Ascending aorta (tissue), 2 donors: ENCODE measurements at regions not wholly inside any gene's neighbourhood (a gene's known extent, or its start where the extent isn't known, plus 50 kb on each side); places are given as distances from the start of the nearest gene placed in this dataset.

Source experiments
- DNase-seq, 2 donors: peaks; one replicate each; pipeline ENCODE4 v3.0.0-alpha.2; 2019; ENCODE audit warnings: low spot score in 2 of 2
- H3K27ac ChIP-seq, 2 donors: fragments of 200-600 bp; sonication (generic); one replicate each; pipeline ENCODE4 v1.5.1; 2016 to 2017; ENCODE audit warnings: mild to moderate bottlenecking in 1 of 2
- H3K27me3 ChIP-seq: fragments of 200-600 bp; sonication (generic); one replicate; pipeline ENCODE4 v1.5.1; 2017
- H3K36me3 ChIP-seq, 2 donors: fragments of 200-600 bp; sonication (generic); one replicate each; pipeline ENCODE4 v1.5.1; 2016
- H3K4me1 ChIP-seq, 2 donors: fragments of 200-600 bp; sonication (generic); one replicate each; pipeline ENCODE4 v1.5.1; 2016 to 2017; ENCODE audit warnings: mild to moderate bottlenecking in 1 of 2
- H3K4me3 ChIP-seq, 2 donors: fragments of 200-600 bp; sonication (generic); one replicate each; pipeline ENCODE4 v1.5.1; 2016 to 2017; ENCODE audit warnings: mild to moderate bottlenecking in 1 of 2
- H3K9me3 ChIP-seq, 2 donors: fragments of 200-600 bp; sonication (generic); one replicate each; pipeline ENCODE4 v1.5.1; 2016
- intact Hi-C: fragments of 100-400 bp; cut with DNase I; formaldehyde crosslinking; loops from one replicate; pipeline ENCODE4 v1.15.1; 2023
- TF ChIP-seq, protein P1 (sequence below), 3 experiments: fragments of 200-600 bp in 2 of 3; fragments of 450-650 bp in 1 of 3; sonication (generic) in 2 of 3; IDR thresholded peaks; one replicate each; pipeline ENCODE4 v1.5.1; 2016 to 2019; ENCODE audit warnings: antibody characterized with exemption in 3 of 3, mild to moderate bottlenecking in 1 of 3, moderate library complexity in 1 of 3

DNA sequence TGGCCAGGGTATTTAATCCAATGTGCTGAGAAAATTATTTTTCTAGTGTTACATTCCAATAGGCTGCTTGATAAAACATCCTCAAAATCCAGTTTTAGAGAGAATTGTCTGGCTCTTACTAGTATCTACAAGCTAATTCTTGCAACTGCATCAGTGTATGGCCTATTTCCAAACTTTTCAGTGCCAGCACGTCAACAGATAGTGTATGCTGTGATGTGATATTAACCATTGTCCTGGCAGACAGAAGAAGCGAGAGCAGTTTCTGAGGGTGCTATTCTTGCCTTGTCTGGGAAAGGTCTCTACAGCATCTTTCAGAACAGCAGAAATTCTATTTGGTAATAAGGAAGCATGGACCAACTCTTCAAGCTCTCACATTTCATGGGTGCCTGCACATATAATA, 174.2 kb upstream of the CDH12 start:
- intact Hi-C loops, result no loop called here
- TF ChIP-seq, protein P1, sequence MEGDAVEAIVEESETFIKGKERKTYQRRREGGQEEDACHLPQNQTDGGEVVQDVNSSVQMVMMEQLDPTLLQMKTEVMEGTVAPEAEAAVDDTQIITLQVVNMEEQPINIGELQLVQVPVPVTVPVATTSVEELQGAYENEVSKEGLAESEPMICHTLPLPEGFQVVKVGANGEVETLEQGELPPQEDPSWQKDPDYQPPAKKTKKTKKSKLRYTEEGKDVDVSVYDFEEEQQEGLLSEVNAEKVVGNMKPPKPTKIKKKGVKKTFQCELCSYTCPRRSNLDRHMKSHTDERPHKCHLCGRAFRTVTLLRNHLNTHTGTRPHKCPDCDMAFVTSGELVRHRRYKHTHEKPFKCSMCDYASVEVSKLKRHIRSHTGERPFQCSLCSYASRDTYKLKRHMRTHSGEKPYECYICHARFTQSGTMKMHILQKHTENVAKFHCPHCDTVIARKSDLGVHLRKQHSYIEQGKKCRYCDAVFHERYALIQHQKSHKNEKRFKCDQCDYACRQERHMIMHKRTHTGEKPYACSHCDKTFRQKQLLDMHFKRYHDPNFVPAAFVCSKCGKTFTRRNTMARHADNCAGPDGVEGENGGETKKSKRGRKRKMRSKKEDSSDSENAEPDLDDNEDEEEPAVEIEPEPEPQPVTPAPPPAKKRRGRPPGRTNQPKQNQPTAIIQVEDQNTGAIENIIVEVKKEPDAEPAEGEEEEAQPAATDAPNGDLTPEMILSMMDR (IDR thresholded peaks at IDR 0.05), result no peak
- no peaks in the 10 kb centered on the region for H3K9me3 ChIP-seq
- no peaks in the 10 kb centered on the region for H3K27me3 ChIP-seq
- no peaks in the 10 kb centered on the region for H3K36me3 ChIP-seq
- H3K4me1 ChIP-seq, result no peaks in the 10 kb centered on the region
- H3K4me3 ChIP-seq, result no peak overlapping the region
- no peak overlapping the region for H3K27ac ChIP-seq
- DNase-seq, result no peak

DNA sequence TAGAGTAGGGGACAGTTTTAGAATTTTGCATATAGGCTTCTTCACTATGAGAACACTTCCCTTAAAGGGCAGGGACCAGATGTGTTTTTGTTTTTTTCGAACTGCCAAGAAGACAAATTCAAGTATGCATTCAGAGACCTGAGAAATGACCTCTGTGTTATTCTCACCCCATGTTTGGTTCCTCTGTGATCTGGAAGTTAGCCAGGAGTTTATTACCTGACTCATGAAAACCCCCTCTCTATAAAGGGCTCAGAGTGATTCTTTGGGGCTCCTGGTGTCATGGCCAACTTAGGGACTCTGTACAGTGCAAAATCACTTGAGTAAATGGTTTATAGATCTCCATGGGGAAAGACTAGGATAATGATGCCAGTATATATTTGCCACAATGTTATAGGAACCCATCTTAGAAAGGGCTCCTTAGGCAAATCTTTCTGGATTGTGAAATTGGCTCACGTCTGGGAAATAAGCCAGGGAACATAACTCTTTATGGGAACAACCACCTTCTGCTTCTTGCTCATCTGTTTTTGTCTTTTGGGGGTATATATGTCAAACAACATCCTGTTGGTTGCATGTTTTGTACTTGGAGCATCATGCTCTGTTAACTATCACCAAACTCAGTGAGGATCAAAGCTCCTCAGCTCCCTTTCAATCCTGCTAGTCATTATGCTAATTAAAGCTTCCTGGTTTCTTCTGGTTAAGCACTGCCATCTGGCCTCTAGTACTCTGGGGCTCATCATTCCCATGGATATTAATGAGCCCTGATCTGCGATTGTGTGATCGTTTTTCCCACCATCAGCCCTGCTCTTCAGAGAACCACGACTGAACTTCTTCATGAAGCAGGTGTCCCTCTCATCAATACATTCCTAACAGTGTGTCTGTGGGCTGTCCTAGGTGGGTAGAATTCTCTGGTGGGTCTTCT, 173.4 kb upstream of the CDH12 start:
- intact Hi-C loops, result no loop called here

DNA sequence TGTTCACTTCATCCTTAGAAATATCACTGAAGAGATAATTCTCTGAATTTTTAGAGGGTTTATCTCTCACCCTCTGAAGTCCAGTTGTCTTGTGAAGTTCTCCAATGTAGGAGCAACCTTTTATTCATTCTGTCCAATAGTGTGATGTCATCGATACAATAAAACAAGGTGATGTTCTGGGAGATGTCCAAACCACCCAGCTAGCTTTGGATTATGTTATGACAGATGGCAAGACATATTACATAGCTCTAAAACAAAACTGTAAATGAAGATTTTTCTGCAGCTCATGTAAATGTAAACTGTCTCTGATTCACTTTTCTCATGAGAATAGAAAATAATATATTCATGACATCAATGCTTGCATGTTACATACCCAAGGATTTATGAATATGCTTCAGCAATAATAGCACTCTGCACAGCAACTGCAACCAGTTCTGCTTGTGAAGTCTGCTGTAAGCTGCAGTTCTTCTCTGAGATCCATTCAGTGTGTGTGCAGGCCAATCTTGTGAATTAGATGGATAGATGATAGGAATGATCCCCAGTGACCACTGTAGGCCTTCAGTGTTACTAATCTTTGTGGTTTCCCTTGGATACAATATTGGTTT, 172.6 kb upstream of the CDH12 start:
- no peak for DNase-seq
- no peaks in the 10 kb centered on the region for H3K27me3 ChIP-seq
- intact Hi-C loops, result no loop called here
- H3K27ac ChIP-seq, result no peak overlapping the region
- TF ChIP-seq, protein P1 (IDR thresholded peaks at IDR 0.05), result no peak
- no peaks in the 10 kb centered on the region for H3K36me3 ChIP-seq
- no peak overlapping the region for H3K4me3 ChIP-seq
- H3K4me1 ChIP-seq, result no peaks in the 10 kb centered on the region
- no peaks in the 10 kb centered on the region for H3K9me3 ChIP-seq

More for the DNA sequence above, 173.4 kb upstream of the CDH12 start:
- H3K4me1 ChIP-seq, result no peaks in the 10 kb centered on the region
- TF ChIP-seq, protein P1 (IDR thresholded peaks at IDR 0.05), result no peak
- DNase-seq, result no peak
- no peak overlapping the region for H3K4me3 ChIP-seq
- no peaks in the 10 kb centered on the region for H3K9me3 ChIP-seq
- no peak overlapping the region for H3K27ac ChIP-seq
- H3K27me3 ChIP-seq, result no peaks in the 10 kb centered on the region
- no peaks in the 10 kb centered on the region for H3K36me3 ChIP-seq

DNA sequence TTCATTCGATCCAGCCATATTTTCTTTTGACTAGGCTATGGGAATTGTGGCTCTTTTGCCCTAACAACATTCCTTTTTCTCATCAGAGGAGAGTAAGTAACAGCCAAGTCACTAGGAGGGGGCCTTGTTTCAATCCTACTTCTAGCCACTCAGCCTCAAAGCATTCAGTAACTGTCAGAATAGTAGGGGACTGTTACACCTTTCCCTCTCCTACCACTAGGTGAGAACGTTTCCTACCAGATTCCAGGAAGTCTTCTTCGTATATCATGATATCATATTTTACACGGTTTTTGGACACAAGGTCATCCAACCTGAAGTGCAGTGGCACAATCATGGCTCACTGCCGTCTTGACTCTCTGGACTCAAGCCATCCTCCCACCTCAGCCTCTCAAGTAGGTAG, 171.3 kb upstream of the CDH12 start:
- Histone ChIP-seq H3K4me1 (no peaks in the 10 kb centered on the region), H3K27ac (no peak overlapping the region), H3K36me3 (no peaks in the 10 kb centered on the region), H3K9me3 (no peaks in the 10 kb centered on the region), H3K27me3 (no peaks in the 10 kb centered on the region), H3K4me3 (no peak overlapping the region)
- DNase-seq, result no peak
- TF ChIP-seq, protein P1 (IDR thresholded peaks at IDR 0.05), result no peak
- intact Hi-C loops, result no loop called here

DNA sequence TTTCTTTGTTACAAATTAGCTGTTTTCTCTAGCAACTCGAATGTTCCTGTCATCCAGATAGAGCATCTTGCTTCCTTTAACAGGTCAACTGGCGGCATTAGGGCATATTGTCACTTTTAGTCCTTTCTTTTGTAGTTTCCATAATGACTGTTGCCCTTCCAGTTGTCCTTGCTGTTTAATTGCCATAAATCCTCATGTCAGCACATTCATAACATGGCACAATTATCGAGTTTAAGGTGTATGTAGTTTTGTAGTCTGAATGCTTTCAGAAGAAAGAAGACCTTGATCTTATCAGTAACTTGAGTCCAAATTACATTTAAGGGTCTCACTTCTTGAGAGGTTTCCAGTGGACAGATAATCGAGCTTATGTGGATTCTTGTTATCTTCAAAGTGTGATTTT, 161.7 kb upstream of the CDH12 start:
- H3K36me3 ChIP-seq, result no peaks in the 10 kb centered on the region
- TF ChIP-seq, protein P1 (IDR thresholded peaks at IDR 0.05), result no peak

More for the DNA sequence above, 161.7 kb upstream of the CDH12 start:
- DNase-seq, result no peak
- Histone ChIP-seq H3K4me3 (no peak overlapping the region), H3K9me3 (no peaks in the 10 kb centered on the region), H3K27ac (no peak overlapping the region), H3K4me1 (no peaks in the 10 kb centered on the region), H3K27me3 (no peaks in the 10 kb centered on the region)
- intact Hi-C loops, result no loop called here
